Brain microvascular endothelial cell (primary cell): ENCODE measurements at regions not wholly inside any gene's neighbourhood (a gene's known extent, or its start where the extent isn't known, plus 50 kb on each side); places are given as distances from the start of the nearest gene placed in this dataset.
"Not testable (repeated sequence)": the region's sequence is repeated elsewhere in the genome, so short reads cannot be mapped to it uniquely, and the experiment has no call there.

ENCODE experiments used
- DNase-seq: peaks from one replicate; pipeline ENCODE4 v3.0.0-alpha.2; 2020
- H3K27ac ChIP-seq: fragments of 250-450 bp; sonication (Bioruptor Pico); 2 replicates; pipeline ENCODE4 v1.5.1; 2020; ENCODE audit warnings: mild to moderate bottlenecking, moderate library complexity
- H3K27me3 ChIP-seq: fragments of 250-450 bp; sonication (Bioruptor Pico); replicated peaks from 2 replicates; pipeline ENCODE4 v1.5.1; 2020; ENCODE audit warnings: mild to moderate bottlenecking
- H3K36me3 ChIP-seq: fragments of 250-450 bp; sonication (Bioruptor Pico); replicated peaks from 2 replicates; pipeline ENCODE4 v1.5.1; 2020; ENCODE audit warnings: mild to moderate bottlenecking
- H3K4me3 ChIP-seq: 2 replicates; pipeline ENCODE4 v1.5.1; 2011; ENCODE audit warnings: low read depth, mild to moderate bottlenecking, control low read depth, low read length, moderate library complexity
- CTCF ChIP-seq: IDR thresholded peaks from 2 replicates; pipeline ENCODE4 v1.5.1; 2011; ENCODE audit warnings: low read depth, mild to moderate bottlenecking, moderate library complexity, low read length, control low read depth, inconsistent platforms; ENCODE audit errors: missing control alignments
- in situ Hi-C: cut with HindIII; loops from 2 replicates; pipeline ENCODE4 v1.10.0; 2017; ENCODE audit warnings: low sequenced_read_pairs, low pct_ligation_motif_present

DNA sequence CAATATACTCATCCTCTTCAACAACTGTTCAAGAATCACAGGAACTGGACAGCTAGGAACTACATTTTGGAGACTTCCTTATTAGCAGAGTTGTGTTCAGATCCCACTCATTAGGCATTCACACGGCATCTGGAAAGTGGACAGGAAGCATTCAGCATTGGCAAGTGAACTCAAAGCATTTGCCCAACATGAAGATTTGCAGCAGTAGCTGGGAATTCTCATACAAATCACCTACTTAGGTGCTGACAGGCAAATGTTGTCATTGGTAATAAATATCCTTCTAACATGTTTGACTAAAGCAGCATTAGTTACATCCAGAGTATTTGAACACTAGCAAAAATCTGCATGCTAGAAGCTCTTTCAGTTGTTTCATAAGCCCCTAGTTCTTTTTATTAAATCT, 350.8 kb downstream of the PTH2R start:
- no peak for TF ChIP-seq CTCF
- in situ Hi-C loops: no loop called here
- Histone ChIP-seq H3K4me3 (no peak overlapping the region), H3K27ac (no peak overlapping the region), H3K36me3 (no peaks in the 10 kb centered on the region), H3K27me3 (no peaks in the 10 kb centered on the region)
- no peak for DNase-seq

DNA sequence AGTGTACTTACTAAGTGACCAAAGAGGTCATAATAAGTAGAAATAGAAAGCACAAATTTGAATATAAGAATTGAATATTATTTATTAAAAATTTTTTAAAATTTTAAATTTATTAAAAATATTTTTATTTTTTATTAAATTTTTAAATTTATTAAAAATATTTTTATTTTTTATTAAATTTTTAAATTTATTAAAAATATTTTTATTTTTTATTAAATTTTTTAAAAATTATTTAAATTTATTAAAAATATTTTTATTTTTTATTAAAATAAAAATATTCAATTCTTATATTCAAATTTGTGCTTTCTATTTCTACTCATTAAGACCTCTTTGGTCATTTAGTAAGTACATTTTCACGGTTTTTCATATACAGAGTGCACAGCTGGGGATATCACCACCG, 366.5 kb downstream of the PTH2R start:
- H3K27ac ChIP-seq, H3K4me3 ChIP-seq, H3K36me3 ChIP-seq, DNase-seq, in situ Hi-C loops, H3K27me3 ChIP-seq: not testable (repeated sequence)

DNA sequence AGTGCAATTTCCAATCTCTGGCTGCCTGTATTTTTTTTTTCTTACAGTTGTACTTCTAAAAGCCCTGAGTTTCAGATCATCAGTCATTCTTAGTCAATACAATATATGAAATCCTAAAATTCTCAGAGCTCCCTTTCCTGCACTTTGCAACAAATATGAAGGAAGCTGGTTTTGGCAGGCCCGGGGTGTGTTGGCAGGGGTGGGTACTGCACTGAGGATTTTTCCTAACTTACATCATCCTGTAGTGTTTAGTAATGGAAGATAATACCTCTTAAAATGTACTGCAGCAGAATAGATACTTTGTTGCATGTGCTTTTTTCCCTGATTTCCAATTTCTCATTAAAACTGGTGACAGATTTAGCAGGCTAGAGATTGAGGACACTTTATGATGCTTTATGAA, 374.6 kb downstream of the PTH2R start:
- DNase-seq: no peak
- in situ Hi-C loops: no loop called here
- Histone ChIP-seq H3K36me3 (no peaks in the 10 kb centered on the region), H3K27me3 (no peaks in the 10 kb centered on the region), H3K27ac (no peak overlapping the region), H3K4me3 (no peak overlapping the region)
- TF ChIP-seq CTCF: no peak

DNA sequence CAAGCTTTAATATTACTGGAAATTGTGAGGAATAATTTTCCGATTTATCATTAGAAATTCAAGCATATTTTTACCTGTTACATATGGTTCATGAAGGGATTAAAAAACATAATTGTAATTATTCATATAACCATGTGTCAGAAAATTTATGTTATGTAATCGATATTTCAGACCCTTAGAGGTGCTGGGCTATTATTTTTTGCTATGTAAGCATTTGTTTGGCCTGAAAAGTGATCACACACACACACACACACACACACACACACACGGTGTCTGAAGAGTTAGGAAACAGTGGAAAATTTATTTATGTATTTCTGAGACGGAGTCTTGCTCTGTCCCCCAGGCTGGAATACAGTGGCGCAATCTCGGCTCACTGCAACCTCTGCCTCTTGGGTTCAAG, 375.5 kb downstream of the PTH2R start:
- no peak for TF ChIP-seq CTCF
- H3K4me3 ChIP-seq: no peak overlapping the region
- in situ Hi-C loops: no loop called here
- no peaks in the 10 kb centered on the region for H3K36me3 ChIP-seq
- no peak overlapping the region for H3K27ac ChIP-seq
- DNase-seq: no peak
- no peaks in the 10 kb centered on the region for H3K27me3 ChIP-seq

- H3K27me3 ChIP-seq: no peaks in the 10 kb centered on the region
- DNase-seq: no peak
- TF ChIP-seq CTCF: no peak
- in situ Hi-C loops: no loop called here
- H3K27ac ChIP-seq: no peak overlapping the region
- no peaks in the 10 kb centered on the region for H3K36me3 ChIP-seq
- no peak overlapping the region for H3K4me3 ChIP-seq
These were observed 376.6 kb downstream of the PTH2R start for GRCh38 chr2:208783184-208783583.

GRCh38 chr2:208784774-208785173, 378.2 kb downstream of the PTH2R start:
- DNase-seq, H3K36me3 ChIP-seq, H3K27ac ChIP-seq, H3K4me3 ChIP-seq, H3K27me3 ChIP-seq, in situ Hi-C loops: not testable (repeated sequence)

GRCh38 chr2:208791257-208791656, 384.7 kb downstream of the PTH2R start:
- no peak for TF ChIP-seq CTCF
- in situ Hi-C loops: no loop called here
- H3K27me3 ChIP-seq: no peaks in the 10 kb centered on the region
- H3K4me3 ChIP-seq: no peak overlapping the region
- H3K36me3 ChIP-seq: no peaks in the 10 kb centered on the region
- DNase-seq: no peak
- H3K27ac ChIP-seq: no peak overlapping the region
